ENCODE measurements at regions not wholly inside any gene's neighbourhood (a gene's known extent, or its start where the extent isn't known, plus 50 kb on each side); places are given as distances from the start of the nearest gene placed in this dataset.

- TF ChIP-seq BACH1 (IDR thresholded peaks at IDR 0.05; ENCODE audit: borderline replicate concordance) (no peak), SMC3 (IDR thresholded peaks at IDR 0.05; ENCODE audit: borderline replicate concordance, low read length) (no peak), GATAD2B (conservative IDR thresholded peaks at IDR 0.05; ENCODE audit: low read depth) (no peak), RAD21 (IDR thresholded peaks at IDR 0.05; ENCODE audit: insufficient read depth, low read depth, low read length) (no peak), FOXK2 (IDR thresholded peaks at IDR 0.05) (no peak)
- TF ChIP-seq, protein P1, sequence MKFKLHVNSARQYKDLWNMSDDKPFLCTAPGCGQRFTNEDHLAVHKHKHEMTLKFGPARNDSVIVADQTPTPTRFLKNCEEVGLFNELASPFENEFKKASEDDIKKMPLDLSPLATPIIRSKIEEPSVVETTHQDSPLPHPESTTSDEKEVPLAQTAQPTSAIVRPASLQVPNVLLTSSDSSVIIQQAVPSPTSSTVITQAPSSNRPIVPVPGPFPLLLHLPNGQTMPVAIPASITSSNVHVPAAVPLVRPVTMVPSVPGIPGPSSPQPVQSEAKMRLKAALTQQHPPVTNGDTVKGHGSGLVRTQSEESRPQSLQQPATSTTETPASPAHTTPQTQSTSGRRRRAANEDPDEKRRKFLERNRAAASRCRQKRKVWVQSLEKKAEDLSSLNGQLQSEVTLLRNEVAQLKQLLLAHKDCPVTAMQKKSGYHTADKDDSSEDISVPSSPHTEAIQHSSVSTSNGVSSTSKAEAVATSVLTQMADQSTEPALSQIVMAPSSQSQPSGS (IDR thresholded peaks at IDR 0.05; ENCODE audit: low read length): no peak
Observed at GRCh38 chr4:167308876-167309275, 74.6 kb upstream of the SPOCK3 start (continued).

- Histone ChIP-seq H3K9ac (ENCODE audit: control insufficient read depth, insufficient read depth, low read length) (no peak overlapping the region), H3K27me3 (replicated peaks in 1 of 2; ENCODE audit: control insufficient read depth in 2 of 2, insufficient read depth in 2 of 2, low read length in 1 of 2) (no peaks in the 10 kb centered on the region), H3K79me2 (ENCODE audit: control insufficient read depth, insufficient read depth, low read length) (no peaks in the 10 kb centered on the region), H3K9me3 (replicated peaks; ENCODE audit: control insufficient read depth, insufficient read depth, low read length) (no peaks in the 10 kb centered on the region), H3K27ac (ENCODE audit: control insufficient read depth, insufficient read depth) (no peak overlapping the region), H3K4me3 (no peak overlapping the region), H2AFZ (ENCODE audit: control insufficient read depth, low read depth, low read length) (no peak overlapping the region), H3K36me3 (ENCODE audit: control insufficient read depth in 2 of 2, insufficient read depth in 2 of 2, low read length in 1 of 2) (no peaks in the 10 kb centered on the region), H3K4me2 (ENCODE audit: control insufficient read depth, insufficient read depth) (no peak overlapping the region), H3K4me1 (ENCODE audit: control insufficient read depth, insufficient read depth, low read length) (no peaks in the 10 kb centered on the region), H4K20me1 (ENCODE audit: control insufficient read depth, insufficient read depth) (no peaks in the 10 kb centered on the region)
- WGBS (ENCODE audit: insufficient coverage, insufficient replicate concordance, low lambda C conversion rate, missing lambda C conversion rate): 28% methylated on average over 4 of the region's 4 CpGs
- DNase-seq (ENCODE audit: low read depth, low spot score): no peak
- intact Hi-C loops (cut with micrococcal nuclease; ENCODE audit: unreplicated experiment): no loop called here
- ChIA-PET POLR2A (no interaction called here), RAD21 (ENCODE audit: unreplicated experiment) (no interaction called here), CTCF (no interaction called here), SMC1A (ENCODE audit: uncharacterized antibody, unreplicated experiment) (no interaction called here)
- BruUV-seq (replicated peaks): no TSS peak
- ATAC-seq: no peak
- no peak for FAIRE-seq
- TF ChIP-seq, protein P2, sequence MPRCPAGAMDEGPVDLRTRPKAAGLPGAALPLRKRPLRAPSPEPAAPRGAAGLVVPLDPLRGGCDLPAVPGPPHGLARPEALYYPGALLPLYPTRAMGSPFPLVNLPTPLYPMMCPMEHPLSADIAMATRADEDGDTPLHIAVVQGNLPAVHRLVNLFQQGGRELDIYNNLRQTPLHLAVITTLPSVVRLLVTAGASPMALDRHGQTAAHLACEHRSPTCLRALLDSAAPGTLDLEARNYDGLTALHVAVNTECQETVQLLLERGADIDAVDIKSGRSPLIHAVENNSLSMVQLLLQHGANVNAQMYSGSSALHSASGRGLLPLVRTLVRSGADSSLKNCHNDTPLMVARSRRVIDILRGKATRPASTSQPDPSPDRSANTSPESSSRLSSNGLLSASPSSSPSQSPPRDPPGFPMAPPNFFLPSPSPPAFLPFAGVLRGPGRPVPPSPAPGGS (IDR thresholded peaks at IDR 0.05; ENCODE audit: borderline replicate concordance, insufficient read depth, low read depth, low read length, poor library complexity, severe bottlenecking): no peak
- TF ChIP-seq CUX1 (IDR thresholded peaks at IDR 0.05; ENCODE audit: insufficient replicate concordance, low read depth, low read length) (no peak), GABPA (IDR thresholded peaks at IDR 0.05; ENCODE audit: low read depth) (no peak), RAD51 (IDR thresholded peaks at IDR 0.05) (no peak), HDGF (IDR thresholded peaks at IDR 0.05) (no peak)
- in situ Hi-C loops (cut with MboI): no loop called here
Observed at GRCh38 chr4:167321299-167321698, 87.0 kb upstream of the SPOCK3 start.

All from GM12878 (cell line).